CD4-positive, alpha-beta T cell treated with Interleukin-4 for 1 hour (primary cell): ENCODE measurements at regions not wholly inside any gene's neighbourhood (a gene's known extent, or its start where the extent isn't known, plus 50 kb on each side); places are given as distances from the start of the nearest gene placed in this dataset.

Experiments used
- DNase-seq, 2 donors: peaks; one replicate each; pipeline ENCODE4 v3.0.0-alpha.2; 2020 to 2022

DNA sequence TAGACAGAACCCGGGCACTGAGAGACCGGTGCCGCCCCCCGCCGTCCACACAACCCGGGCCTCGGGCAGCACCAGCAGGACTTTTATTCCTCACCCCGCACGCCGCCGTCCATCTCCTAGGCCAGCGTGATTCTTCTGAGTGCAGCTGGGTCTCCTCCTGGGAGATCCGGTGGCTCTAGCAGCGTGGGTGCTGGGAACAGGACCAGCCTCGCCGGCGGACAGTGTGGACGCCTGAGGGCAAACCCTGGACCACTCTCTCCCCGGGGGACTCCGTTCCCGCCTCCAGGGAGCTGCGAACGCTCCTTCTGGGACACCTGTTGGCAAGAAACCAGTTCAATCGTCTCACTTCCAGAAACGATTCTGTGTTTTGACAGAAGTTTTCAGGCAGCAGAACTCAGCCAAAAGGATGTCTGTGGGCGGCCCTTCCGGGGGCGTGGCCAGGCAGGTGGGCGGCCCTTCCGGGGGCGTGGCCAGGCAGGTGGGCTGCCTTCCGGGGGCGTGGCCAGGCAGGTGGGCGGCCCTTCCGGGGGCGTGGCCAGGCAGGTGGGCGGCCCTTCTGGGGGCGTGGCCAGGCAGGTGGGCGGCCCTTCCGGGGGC, 130.7 kb downstream of the DLL1 start:
- DNase-seq = no peak

- DNase-seq = no peak
Measured at GRCh38 chr6:170159022-170159965, 131.6 kb downstream of the DLL1 start.

DNA sequence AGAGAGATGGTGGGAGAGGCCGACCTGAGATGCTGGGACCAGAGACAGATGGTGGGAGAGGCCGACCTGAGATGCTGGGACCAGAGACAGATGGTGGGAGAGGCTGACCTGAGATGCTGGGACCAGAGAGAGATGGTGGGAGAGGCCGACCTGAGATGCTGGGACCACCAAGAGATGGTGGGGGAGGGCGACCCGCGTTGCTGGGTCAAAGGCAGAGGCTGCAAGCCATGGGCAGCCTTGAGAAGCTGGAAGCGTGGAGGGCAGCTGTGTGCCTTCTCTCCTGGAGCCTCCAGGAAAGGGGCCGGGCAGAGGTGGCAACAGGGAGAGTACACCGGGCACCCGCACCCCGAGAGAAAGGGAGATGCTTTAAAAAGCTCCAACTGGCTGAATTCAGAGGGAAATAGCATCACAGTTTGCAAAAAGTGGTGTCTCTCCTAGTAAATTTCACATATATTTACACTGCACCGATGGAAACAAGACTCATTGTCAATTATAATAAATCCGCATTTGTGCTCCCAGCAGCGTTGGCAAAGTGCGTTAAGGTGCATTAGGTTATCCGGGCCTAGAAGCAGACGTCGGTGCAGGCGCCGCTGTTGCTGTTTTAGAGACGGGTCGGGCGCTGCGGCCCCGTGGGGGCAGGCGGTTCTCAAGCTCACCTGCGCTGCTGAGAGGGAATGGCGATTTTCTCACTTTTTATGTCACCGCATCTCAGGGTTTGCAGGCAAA, 132.4 kb downstream of the DLL1 start:
- DNase-seq = no peak

GRCh38 chr6:170157567-170158218, 133.2 kb downstream of the DLL1 start:
- DNase-seq = no peak

DNA sequence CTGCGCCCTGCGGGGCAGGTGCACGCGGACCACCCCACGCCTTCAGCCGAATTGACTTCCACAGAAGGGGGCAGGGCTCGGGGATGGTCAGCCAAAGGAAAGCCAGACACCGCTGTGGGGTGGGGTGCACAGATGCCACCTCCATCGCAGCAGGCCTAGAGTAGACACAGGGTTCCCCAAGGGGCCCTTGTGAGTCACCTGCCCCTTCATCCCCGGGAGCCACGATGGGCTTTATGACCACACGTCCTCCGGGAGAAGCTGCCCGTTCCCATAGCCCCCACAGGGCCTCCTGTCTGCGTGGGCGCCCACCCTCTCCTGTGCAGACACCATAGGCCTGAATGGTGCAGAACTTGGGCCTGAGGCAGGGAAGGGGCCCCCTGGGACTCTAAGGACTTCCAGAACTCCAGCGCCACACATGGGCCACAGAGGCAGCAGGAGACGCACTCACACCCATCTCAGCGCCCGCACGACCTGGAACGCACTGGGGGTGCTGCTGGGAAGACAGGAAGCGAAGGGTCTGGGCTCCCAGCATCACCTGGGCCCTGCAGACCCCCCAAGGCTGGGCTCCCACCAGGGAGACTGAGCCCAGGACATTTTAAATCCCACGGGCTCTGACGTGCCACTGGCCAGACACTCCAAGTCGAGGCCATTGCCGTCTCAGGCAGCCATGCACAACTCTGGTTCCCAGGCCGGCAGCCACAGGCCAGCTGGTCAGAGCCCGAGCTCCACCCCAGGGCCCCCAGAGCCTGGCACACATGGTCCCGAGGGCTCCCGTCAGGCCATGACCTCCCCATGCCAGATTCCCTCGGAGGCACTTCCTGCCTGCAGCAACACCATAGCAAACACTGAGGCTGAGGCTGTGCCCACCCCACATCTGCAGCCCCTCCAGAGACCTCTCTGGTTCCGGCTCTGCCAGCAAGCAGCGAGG, 134.2 kb downstream of the DLL1 start:
- DNase-seq = no peak

DNA sequence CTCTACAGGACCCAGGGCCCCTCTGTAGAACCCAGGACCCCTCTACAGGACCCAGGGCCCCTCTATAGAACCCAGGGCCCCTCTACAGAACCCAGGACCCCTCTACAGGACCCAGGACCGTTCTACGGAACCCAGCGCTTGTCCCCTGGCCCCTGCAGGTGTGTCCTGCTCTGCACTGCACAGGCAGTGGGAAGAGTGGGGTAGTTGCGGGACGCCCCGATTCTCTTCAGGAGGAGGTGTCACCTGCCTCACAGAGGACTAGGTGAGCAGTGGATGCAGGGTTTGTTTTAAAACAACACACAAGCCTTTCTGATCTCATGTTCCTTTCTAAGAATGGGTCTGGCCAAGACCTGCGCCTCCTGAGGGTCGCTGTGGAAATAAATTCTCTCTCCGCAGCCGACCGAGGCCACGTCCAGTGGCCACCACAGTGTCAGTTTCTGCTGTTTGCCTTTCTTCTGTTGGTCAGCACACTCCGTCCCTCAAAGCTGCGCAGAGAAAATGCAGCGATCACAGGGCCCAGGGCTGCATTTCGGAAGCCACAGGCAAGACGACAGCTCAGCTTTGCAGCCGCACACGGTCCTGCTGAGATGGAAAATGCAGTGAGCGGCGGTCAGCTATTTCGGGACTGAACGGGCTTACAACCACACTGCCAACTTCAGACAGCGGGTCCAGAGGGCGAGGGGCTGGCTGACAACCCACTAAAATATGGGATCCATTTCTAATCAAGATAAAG, 135.2 kb downstream of the DLL1 start:
- DNase-seq = no peak

- DNase-seq = no peak
Measured at GRCh38 chr6:170153436-170154319, 137.2 kb downstream of the DLL1 start.

DNA sequence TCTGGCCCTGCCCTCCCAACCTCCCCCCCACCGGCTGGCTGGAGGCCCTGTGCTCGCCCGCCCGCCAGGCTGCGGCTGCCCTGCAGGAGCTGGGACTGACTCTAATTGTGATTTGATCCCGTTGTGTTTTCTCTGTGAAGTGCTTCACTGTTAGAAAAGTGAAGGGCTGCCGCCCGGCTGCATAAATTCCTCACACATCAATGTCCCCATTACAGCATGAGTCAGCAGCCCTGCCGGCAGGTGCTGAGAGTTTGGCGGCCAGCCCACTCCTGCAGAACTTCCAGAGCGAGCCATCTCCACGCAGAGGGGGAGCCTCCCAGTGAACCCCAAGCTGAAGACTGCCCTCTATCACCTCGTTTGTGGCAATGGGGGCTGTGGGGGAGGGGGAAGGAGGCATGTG, 137.9 kb downstream of the DLL1 start:
- no peak for DNase-seq

DNA sequence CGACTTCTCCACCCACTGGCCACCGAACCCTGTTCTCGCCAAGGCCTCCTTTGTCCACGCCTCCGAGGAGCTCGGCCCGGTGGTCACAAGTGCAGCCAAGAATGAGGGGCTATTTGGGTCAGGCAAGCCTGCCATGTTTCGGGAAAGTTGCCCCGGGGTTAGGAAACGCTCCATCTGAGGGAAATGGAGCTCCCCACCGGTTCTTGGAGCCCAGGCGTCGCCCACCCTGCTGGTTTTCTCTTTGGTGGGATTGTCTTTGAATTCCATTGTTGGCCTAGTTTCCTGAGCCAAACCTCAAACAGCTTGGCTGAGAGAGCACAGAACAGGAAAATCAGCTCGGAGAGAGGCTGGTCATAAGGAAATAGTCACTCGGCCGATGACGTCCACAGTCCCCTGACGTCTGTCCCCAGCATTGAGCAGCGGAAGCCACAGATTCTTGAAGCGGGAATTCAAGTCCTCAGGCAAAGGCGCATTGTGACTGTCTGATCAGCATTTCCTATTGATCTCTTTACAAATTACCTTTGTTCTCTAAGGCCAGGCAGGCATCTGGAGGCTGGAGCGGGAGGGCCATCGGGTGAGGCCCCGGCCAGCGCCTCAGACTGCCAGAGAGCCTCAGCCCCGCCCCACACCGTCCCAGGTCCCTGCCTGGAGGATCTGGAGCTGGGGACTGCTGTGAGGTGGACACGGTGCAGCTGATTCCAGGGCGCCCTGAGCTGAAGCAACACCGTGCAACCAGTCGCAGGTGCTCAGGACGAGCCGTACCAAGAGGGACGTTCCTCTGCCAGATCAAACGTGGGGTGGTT, 138.6 kb downstream of the DLL1 start:
- DNase-seq = no peak

DNA sequence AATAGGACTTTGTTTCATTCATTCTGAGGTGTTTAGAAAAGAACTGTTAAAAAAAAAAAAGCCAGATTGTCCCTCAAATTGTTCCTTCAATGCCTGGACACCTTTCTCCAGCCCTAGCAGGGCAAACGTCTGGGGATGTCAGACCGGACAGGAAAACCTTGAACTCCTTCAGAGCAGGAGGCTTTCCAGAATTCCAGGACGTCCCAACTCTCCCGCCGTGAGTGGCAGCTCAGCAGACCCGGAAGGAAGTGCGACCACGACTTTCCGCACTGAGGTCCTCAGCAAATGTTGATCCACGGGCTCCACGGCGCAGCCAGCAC, 139.1 kb downstream of the DLL1 start:
- DNase-seq = no peak

DNA sequence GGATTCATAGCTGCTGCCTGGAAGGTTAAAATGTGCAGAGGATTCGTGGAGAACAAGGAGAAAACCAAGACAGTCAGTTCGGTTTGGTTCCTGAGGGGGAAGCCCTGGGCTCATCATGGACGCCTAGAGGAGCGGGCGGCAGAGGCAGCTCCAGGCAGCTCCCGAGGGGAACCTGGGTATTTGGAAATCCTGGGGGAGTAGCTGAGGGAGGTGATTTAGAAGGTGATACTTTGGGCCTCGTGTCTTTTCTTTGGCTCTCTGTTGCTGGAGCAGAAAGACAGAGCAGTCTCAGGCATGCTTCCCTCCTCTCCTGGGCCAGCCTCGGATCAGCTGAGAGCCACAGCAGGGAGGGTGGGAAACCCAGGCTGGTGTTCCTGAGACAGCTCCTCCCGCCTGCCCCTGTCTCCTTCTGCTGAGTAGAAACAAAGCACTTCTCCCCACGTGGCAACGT, 139.5 kb downstream of the DLL1 start:
- no peak for DNase-seq

GRCh38 chr6:170150590-170150945, 140.3 kb downstream of the DLL1 start:
- no peak for DNase-seq

GRCh38 chr6:170149681-170150589, 140.9 kb downstream of the DLL1 start:
- no peak for DNase-seq

- DNase-seq = no peak
Measured at GRCh38 chr6:170148709-170149470, 142.0 kb downstream of the DLL1 start.

DNA sequence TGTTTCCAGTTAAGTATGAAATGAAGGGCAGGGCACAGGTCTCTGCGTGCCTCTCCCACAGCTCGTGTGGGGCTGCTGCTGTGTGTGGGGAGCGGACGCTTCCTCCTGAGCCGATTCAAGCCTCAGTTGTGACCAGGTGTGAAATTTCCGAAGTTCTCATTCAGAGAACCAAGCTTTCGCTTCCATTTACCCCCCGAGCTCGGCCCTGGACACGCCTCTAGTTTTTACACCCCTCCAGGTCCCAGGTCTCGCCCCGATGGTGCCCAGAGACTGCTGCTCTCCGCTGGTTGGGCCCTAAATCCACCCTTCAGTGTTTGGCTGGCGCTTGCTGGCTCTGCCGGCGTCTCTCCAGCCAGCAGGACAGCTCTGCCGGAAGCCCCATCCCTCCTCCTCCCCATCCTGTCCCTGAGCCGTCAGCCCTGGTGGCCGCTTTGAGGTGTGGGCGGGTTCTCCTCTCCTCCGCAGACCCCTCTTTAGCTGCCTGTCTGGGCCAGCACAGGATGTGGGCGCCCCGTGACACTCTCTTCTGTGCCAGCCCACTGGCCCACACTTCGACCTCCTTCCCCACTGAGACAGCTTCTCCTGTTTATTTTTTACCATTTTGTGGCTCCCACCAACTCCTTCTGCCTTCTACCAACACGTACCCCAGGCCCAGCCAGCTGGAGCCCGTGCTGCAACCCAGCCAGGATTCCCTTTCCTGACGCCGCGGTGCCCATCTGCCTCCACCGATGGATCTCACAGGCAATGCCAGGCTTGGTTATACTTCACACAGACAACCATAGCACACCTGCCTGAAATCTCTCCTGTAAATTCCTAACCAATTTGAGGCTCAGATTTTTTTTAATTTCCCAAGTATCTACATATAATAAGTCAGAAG, 142.8 kb downstream of the DLL1 start:
- peak; percentile 54 to 63 for DNase-seq

DNA sequence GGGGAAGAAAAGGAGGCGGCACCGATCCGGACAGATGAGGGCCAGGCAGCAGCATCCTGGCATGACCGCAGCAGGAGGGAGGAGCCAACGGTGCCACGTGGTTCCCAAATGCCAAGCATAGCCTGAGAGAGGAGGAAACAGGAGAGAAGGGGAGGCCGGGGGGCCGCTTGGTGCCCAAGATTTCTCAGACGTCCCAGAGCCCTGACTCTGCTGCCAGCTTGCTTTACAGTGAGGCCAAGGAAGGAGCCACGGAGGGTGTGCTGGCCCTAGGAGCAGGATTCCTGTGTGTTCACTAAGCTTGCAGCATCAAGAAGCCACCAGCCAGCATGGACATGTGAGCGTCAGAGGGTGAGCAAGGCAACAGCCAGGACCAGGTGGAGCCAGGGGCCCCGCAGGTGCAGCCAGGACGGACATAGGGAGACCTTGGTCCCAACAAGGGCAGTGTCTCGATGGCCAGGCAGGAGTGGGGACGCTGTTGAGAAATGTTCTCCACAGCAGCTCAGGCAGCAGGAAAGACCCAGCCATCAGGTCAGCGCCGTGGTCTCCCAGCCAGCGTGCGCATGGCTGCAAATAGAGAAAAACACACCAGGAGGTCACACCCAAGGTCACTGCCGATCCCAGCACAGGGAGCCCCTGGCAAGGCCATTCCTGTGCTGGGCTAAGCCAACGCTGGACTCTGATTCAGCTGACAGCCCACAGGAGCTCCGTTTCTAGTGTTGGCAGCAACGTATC, 143.7 kb downstream of the DLL1 start:
- DNase-seq = no peak
